HG02610 (cell line): ENCODE measurements at regions not wholly inside any gene's neighbourhood (a gene's known extent, or its start where the extent isn't known, plus 50 kb on each side); places are given as distances from the start of the nearest gene placed in this dataset.
A peak's percentile ranks its signal among the peaks of the same experiment; 100 is the strongest.
"Not testable (repeated sequence)": the region's sequence is repeated elsewhere in the genome, so short reads cannot be mapped to it uniquely, and the experiment has no call there.

Experiments
- ATAC-seq: cut with Tn5 transposase; IDR thresholded peaks from one replicate; pipeline ENCODE4 v1.9.1; 2021; ENCODE audit warnings: mild to moderate bottlenecking, moderate library complexity; ENCODE audit not compliant: unreplicated experiment

GRCh38 chr16:22572331-22573224 lies 61.9 kb downstream of the NPIPB5 start:
- not testable (repeated sequence) for ATAC-seq

DNA sequence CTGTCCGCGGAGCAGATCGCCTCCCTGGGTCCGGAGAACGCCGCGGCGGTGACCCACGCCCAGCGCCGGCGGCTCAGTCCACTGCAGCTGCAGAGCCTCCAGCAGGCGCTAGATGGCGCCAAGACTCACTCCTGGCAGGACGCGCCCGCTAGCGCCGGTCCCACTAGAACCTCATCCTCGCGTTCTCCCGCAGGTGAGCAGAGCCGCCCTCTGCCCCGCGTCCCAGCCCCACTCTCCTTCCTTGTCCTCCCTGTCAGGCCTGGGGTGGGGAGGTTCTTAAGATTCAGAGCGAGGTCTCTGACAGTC lies 62.5 kb downstream of the NPIPB5 start:
- peak; percentile 72 for ATAC-seq

GRCh38 chr16:22576506-22576905 lies 65.8 kb downstream of the NPIPB5 start:
- not testable (repeated sequence) for ATAC-seq

- ATAC-seq = not testable (repeated sequence)
Measured at GRCh38 chr16:22583195-22583594, 72.5 kb downstream of the NPIPB5 start.

DNA sequence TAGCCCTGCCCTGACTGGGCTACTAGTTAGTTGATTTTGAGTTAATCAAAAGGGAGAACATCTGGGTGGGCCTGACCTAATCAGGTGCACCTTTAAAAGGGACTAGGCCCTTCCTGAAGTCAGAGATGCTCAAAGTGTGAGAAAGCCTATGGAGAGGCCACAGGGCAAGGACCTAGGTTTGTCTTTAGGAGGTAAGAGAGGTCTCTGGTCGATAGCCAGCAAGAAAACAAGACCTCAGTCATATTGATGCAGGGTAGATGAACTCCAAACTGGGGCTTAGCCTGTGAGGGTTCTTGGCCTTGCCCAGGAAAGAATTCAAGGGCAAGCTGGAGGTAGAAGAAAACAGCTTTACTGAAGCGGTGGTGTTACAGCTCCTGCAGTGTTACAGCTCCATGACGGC lies 73.8 kb downstream of the NPIPB5 start:
- not testable (repeated sequence) for ATAC-seq

- not testable (repeated sequence) for ATAC-seq
Measured at GRCh38 chr16:22584941-22585340, 74.2 kb downstream of the NPIPB5 start.

DNA sequence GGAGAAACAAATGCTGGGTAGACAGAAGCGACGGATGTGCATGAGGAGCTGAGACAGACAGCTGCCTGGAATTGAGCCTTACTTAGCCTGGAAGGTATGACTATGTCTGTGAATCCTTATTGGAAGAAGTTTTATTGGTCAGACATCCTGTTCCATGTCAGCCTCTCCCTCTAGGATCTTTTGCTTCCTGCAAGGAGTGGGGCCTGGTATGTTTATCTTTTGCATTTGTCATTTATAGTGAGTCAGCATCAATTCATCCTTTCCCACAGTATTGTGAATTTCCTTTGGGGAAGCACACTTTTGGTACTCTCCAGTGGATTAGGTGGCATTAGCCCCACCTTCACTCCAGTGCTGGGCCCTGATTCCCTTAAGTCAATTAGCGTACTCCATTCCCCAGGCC lies 74.7 kb downstream of the NPIPB5 start:
- not testable (repeated sequence) for ATAC-seq

GRCh38 chr16:22586732-22587131 lies 76.0 kb downstream of the NPIPB5 start:
- ATAC-seq = not testable (repeated sequence)

DNA sequence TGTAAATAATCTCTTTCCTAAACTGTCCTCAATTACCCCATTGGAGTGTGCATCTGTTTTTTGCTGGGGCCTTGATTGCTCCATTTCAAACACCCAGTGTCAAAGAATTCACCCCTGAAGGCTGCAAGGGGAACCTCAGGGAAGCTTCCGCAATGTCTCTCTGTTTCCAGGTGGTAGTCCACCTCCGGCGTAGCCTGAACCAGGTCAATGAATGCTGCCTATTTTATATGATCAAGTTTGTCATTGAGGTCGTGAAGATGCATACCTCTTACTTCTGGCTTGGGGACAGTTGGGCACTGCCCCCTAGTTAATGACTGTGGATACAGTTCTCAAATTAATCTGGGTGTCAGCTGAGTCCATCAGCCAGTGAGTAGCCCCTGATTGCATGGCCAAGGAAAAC lies 79.1 kb downstream of the NPIPB5 start:
- ATAC-seq = not testable (repeated sequence)

DNA sequence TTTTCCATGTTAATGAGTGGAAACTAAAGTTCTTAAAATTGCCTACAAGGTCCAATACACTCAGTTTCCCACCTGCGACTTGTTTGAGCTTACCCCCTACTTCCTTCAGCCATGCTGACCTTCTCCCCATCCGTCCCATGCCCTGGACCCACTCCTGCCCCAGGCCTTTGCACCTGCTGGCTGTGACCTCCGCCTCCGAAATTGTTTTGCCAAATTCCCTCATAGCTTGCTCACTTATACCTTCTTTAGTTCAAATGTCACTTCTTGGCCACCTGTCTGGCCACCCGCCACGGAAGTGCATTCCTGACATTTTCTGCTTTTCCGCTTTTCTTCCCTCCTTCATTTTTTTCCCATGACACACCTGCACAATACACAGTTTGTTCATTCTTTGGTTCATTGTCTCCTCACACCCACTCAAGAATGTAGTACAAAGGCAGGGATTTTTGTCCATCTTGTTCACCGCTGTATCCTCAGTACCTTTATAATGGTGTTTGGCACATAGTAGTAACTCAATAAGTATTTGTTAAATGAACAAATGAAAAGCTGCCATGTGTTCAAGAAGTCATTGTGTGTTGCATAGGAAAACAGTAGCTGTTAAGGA lies 85.9 kb downstream of the NPIPB5 start:
- not testable (repeated sequence) for ATAC-seq

DNA sequence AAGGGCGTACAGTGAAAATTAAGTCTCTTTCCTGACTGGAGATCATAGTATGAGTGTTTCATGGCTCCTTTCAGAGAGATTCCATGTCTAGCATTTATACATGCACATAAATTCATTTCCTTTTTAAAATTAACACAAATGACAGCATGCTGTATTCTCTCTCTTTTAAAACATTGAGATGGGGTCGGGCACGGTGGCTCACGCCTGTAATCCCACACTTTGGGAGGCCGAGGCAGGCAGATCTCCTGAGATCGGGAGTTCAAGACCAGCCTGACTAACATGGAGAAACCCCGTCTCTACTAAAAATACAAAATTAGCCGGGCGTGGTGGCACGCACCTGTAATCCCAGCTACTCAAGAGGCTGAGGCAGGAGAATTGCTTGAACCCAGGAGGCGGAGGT lies 93.1 kb downstream of the NPIPB5 start:
- not testable (repeated sequence) for ATAC-seq

DNA sequence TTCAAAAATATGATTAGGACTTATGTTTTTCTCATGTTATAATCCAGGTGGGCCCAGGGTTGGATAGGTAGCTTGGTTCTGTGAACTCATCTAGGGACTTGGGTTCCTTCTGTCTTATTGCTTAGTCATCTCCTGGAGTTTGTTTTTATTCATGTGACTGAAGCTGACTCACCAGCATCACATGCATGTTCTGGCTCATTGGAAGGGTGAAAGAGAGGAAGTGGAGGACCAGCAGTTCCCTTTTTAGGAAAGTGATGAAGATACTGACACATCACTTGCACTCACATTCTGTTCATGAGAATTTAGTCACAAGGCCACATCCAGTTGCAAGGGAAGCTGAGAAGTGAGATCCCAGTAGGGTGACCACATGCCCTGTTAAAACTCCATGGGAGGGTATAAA lies 95.9 kb downstream of the NPIPB5 start:
- peak; percentile 65 for ATAC-seq

DNA sequence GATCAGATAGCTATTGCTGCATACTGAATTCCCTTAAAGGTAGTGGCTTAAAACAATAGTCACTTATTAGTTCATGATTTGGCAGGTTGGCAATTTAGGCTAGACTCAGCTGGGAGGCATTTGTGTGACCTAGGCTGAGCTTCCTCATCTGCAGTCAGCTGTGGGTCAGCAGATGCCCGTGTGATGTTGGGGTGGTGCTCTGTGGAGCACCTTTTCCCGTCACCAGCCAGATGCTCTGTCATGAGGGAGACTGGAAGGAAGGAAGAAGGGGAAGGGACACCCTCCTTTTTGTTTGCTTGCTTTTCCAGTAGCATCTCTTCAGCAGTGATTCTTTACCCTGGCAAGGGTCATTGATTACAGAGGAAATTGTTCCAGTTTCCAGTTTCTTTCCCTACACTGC lies 99.1 kb downstream of the NPIPB5 start:
- ATAC-seq = not testable (repeated sequence)

DNA sequence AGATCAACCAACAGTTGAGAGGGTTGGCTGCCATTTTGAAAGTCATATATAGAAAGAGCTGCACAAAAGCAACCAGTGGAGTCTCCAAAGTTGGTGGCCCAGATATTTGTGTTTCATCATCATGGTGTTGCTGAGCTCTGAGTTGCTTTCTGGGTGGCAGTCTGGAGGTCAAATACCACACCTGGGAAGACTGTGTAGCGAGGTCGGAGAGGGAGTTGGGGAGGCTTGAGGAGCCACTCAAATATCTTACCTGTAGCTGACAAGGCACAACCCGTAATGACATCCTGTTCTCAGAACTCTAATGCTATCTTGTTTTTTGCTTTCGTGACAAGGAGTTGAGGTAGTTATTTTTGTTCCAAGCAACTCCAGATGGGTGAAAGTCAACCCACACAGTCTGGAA lies 100.4 kb downstream of the NPIPB5 start:
- ATAC-seq = not testable (repeated sequence)

DNA sequence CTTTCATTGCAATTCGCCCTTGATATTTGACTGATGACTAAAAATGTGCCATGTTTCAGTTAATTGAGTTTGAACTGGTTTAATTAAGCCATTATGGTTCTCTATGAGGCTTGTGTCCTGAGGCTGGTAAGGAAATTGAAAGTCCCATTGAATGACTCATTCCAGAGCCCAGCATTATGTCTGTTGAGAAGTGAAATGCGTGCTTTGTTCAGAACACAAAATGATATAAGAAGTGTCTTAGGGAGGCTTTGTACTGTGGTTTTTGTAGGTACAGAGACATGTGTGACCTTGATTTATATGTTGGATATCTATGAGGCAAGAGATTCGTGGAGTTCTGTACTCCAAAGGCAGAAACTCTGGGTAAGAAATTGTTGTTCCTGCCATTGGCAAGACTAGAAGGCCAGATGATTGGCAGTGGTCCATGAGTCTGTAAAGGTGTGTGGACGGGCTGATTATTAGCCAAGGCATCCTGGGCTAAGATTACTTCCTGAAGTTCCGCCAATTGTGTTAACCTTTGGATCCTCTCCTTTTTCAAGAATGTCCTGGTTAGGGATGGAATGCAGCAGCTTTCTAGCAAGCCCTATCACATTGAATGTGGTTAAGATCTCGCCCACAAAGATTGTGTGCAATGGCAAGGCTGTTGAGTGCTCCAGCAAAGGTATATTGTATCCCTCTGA lies 103.7 kb downstream of the NPIPB5 start:
- ATAC-seq = no peak

DNA sequence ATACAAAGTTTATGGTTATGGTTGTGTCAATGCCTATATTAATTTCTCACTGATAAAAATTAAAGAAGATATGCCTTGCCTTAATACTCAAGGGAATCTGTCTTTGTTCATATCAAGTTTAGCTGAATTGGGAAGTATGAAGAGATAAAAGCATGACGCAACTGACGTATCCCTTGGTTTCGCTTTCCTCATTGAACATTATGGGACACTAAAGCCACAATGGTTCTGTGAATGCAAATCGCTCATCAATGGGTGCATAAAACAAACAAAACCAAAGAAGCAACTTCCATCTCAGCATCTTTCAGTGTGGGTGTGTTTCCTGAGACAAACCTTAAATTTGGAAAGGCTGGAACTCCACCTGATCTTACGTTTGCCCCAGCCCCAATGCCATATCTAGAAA lies 108.2 kb downstream of the NPIPB5 start:
- ATAC-seq = no peak

DNA sequence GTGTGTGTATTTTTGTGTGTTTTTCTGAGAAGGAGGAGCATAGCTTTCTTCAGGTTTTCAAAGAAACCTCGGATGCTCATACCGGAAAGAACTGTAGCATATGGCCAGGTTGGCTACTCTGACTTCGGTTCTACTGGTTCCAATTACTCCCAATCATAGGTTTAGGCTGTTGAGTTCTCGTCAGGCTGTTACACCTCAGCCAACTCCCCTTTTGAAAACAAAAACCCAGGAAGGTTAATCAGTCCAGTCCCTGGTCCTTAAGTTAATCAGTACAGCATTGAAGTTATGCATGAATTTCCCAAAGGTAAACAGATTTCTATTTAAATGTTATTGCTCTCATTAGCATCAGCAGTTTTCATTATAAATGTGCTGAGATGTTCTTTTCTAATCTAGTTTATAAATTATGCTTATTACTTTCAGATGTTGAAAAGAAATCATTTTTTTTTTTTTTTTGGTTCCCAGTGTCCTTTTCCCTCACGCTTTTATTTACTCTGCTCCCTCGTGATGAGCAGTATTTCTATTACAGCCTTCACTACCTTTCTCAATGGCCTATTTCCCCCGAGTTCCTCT lies 111.0 kb downstream of the NPIPB5 start:
- ATAC-seq = no peak

DNA sequence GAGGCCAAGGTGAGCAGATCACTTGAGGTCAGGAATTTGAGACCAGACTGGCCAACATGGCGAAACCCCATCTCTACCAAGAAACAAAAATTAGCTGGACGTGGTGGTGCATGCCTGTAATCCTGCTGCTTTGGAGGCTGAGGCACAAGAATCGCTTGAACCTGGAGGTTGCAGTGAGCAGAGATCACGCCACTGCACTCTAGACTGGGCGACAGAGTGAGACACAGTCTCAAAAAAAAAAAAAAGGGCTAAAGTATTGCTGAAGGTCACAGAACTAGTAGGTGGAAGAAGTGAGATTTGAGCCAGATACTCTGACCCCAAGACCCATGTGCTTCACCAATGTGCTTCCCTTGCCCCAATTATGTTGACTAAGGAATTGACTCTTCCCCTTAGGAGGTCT lies 112.0 kb downstream of the NPIPB5 start:
- ATAC-seq = no peak

GRCh38 chr16:22623351-22623781 lies 112.7 kb downstream of the NPIPB5 start:
- no peak for ATAC-seq

- no peak for ATAC-seq
Measured at GRCh38 chr16:22624038-22624799, 113.5 kb downstream of the NPIPB5 start.
